AG04450 (cell line): ENCODE measurements at regions not wholly inside any gene's neighbourhood (a gene's known extent, or its start where the extent isn't known, plus 50 kb on each side); places are given as distances from the start of the nearest gene placed in this dataset.

ENCODE experiments used
- CTCF ChIA-PET: fragments of 300-600, 350-600 bp; formaldehyde crosslinking; extraction: SDS; loops from one replicate; lab custom pipeline; 2022; ENCODE audit warnings: antibody characterized with exemption, inconsistent platforms; lab: Charles Lee
- POLR2A ChIA-PET: fragments of 350-600 bp; formaldehyde crosslinking; extraction: SDS; loops from one replicate; lab custom pipeline; 2021; ENCODE audit warnings: antibody characterized with exemption, inconsistent platforms; lab: Yijun Ruan, JAX
- DNase-seq: peaks from one replicate; pipeline ENCODE4 v3.0.0-alpha.2; 2011; ENCODE audit warnings: low read depth, low spot score
- H3K27ac ChIP-seq: one replicate; pipeline ENCODE4 v1.5.1; 2012; ENCODE audit warnings: low read depth, low read length, control low read depth
- H3K27me3 ChIP-seq: one replicate; pipeline ENCODE4 v1.6.0; 2012; ENCODE audit warnings: low read length; ENCODE audit not compliant: control insufficient read depth, insufficient read depth
- H3K4me3 ChIP-seq: 2 replicates; pipeline ENCODE4 v1.5.1; 2011; ENCODE audit warnings: mild to moderate bottlenecking, low read depth, low read length, control low read depth
- H3K9me3 ChIP-seq: 2 replicates; pipeline ENCODE4 v1.5.1; 2012; ENCODE audit warnings: low read length; ENCODE audit not compliant: control insufficient read depth, insufficient read depth
- TF ChIP-seq, protein P1 (sequence below): IDR thresholded peaks from 2 replicates; pipeline ENCODE4 v1.5.1; 2011; ENCODE audit warnings: low read depth, low read length, control low read depth, inconsistent platforms

DNA sequence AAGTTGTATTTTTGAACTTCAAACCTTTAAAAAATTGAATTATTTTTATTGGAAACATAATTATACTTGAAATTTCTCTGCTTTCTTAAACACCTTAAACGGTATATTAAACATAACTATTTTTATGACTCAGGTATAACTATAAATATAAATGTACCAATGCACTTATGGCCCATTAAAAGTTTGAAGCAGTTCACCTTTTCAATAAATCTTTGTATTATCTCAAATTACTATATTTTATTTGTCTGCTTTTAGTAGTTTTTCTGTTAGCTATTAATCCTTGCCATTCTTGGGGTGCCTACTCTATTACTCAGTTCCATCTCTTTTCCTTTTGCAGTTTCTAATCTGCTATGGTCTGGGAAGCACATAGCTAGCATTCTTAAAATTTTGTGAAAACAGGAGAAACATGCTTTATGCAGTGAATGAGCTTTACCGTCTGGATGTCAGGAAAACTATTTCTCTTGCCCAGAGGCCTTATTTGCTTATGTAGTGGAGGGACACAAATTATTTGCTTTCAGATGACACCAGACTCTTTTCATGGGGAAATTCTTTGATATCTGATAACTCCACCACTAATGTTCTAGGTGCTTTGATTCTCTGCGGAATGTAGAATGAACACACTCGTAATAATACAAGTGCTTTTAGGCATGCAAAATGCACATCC lies 378.9 kb upstream of the CITED2 start:
- DNase-seq = no peak
- POLR2A ChIA-PET = interaction anchor here (0.9 to 2.1 kb wide), 5 partner anchors 11 to 383 kb away, joined by 3 to 14 read pairs (median 4); partner anchors contain the start of gene CITED2

DNA sequence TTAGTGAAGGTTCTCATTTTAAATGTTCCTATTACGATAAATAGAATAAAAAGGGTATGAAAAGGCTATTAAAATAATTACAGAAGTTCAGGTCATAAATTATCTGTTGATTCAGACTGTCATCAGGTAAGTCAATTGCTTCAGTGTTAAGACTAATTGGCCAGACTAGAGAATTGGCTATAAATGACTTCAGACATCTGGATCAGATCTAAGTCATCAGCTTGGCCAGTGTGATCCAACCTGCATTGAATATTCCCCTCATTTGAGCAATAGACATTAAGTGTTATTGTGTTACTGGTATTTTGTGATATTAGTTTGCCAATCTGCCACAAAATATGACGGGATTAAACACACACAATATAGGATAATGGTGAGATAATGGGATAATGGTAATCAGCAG lies 377.6 kb upstream of the CITED2 start:
- Histone ChIP-seq H3K27ac (no peak overlapping the region), H3K9me3 (no peaks in the 10 kb centered on the region), H3K4me3 (no peak overlapping the region), H3K27me3 (no peaks in the 10 kb centered on the region)
- DNase-seq = no peak
- POLR2A ChIA-PET = interaction anchor here (0.6 to 2.1 kb wide), 2 partner anchors 111 to 378 kb away, joined by 4 to 14 read pairs; partner anchors contain the start of gene CITED2
- TF ChIP-seq, protein P1, sequence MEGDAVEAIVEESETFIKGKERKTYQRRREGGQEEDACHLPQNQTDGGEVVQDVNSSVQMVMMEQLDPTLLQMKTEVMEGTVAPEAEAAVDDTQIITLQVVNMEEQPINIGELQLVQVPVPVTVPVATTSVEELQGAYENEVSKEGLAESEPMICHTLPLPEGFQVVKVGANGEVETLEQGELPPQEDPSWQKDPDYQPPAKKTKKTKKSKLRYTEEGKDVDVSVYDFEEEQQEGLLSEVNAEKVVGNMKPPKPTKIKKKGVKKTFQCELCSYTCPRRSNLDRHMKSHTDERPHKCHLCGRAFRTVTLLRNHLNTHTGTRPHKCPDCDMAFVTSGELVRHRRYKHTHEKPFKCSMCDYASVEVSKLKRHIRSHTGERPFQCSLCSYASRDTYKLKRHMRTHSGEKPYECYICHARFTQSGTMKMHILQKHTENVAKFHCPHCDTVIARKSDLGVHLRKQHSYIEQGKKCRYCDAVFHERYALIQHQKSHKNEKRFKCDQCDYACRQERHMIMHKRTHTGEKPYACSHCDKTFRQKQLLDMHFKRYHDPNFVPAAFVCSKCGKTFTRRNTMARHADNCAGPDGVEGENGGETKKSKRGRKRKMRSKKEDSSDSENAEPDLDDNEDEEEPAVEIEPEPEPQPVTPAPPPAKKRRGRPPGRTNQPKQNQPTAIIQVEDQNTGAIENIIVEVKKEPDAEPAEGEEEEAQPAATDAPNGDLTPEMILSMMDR = no peak
- CTCF ChIA-PET = no interaction called here

More for the DNA sequence above, 378.9 kb upstream of the CITED2 start:
- Histone ChIP-seq H3K27me3 (no peaks in the 10 kb centered on the region), H3K4me3 (no peak overlapping the region), H3K9me3 (no peaks in the 10 kb centered on the region), H3K27ac (no peak overlapping the region)
- CTCF ChIA-PET = no interaction called here
- TF ChIP-seq, protein P1 = no peak

DNA sequence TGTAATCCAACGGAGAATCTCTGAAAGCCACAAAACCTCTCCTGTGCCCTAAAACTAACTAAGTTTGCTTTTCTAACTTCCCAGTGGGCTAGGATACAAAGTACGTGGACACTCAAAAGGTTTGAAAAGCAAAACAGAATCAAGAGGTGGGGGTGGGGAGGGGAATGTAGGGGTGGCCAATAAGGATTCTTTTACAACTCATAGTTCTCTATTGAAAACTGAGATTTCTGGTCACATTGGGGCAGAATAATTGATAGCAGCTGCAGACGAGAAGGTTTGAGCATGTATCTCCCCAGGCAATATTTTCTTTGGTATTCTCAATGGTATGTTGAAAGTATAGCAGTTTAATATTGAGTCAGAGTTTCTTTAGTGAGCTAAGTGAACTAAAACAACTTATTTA lies 376.7 kb upstream of the CITED2 start:
- H3K9me3 ChIP-seq = no peaks in the 10 kb centered on the region
- ChIA-PET CTCF (interaction anchor here (0.6 to 1.2 kb wide), 2 partner anchors 10 to 936 kb away, joined by 3 to 4 read pairs; no protein-coding TSS in a partner anchor), POLR2A (interaction anchor here (0.7 kb wide), 1 partner anchor 15 kb away, joined by 4 read pairs; no protein-coding TSS in a partner anchor)

DNA sequence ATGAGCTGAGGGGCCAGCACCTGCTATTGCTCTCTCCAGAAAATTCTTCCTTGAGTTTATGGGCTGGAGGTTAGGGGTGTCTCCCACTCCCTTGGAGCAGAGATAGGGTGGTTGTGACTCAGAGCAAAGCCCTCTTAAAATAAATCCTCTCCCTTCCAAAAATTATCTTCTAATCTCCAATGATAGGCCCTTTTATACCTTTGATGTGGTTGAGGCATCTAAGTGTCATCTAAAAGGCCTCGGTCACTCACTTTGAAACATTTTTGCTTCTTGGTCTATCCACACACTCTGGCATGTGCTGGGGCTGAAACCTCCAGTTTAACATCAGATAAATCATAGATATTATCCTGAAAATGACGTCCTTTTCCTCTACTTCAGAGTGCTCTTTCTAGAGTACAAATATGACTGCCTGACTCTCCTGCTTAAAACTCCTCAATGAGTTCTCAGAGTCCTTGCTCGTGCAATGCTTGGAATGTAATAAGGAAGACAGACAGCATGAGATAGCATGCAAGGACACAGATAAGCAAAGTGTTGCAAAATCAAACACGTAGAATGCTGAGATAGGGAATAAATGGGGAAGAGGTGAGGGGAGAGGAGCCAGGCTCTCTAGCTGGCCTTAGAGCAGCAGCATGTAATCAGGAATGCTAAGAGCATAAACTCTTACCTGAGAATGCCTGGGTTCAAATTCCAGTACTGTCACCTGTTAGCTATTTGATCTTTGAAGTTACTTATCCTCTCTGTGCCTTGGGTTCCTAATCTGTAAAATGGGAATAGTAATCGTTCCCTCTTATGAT lies 374.1 kb upstream of the CITED2 start:
- CTCF ChIA-PET = interaction anchor here (1.2 kb wide), 1 partner anchor 379 kb away, joined by 3 read pairs; no protein-coding TSS in a partner anchor
- POLR2A ChIA-PET = no interaction called here
- TF ChIP-seq, protein P1 = no peak
- H3K27me3 ChIP-seq = no peaks in the 10 kb centered on the region
- DNase-seq = no peak
- H3K9me3 ChIP-seq = no peaks in the 10 kb centered on the region
- H3K4me3 ChIP-seq = no peak overlapping the region
- H3K27ac ChIP-seq = no peak overlapping the region

More for the DNA sequence above, 376.7 kb upstream of the CITED2 start:
- no peaks in the 10 kb centered on the region for H3K27me3 ChIP-seq
- H3K4me3 ChIP-seq = no peak overlapping the region
- no peak overlapping the region for H3K27ac ChIP-seq
- no peak for DNase-seq
- TF ChIP-seq, protein P1 = no peak

DNA sequence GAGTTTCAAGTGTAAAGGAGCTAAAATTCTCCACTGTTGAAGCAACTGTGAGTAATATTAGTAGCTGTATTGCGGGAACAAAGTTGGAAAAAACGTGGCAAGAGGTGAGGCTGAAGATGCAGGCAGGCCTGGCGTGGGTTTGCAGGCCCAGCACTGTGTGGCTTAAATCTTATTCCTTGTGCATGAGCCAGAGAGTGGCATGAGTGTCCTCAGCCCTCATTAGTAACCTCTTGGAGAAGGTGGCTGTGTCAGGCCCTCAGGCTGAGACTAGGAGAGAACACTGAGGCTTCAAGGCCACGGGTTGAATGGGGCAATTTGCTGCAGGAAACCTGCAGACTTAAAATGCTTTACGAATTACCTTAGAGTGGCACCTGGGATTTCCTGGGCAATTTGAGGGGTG lies 372.7 kb upstream of the CITED2 start:
- ChIA-PET CTCF (no interaction called here), POLR2A (no interaction called here)
- no peaks in the 10 kb centered on the region for H3K9me3 ChIP-seq
- no peaks in the 10 kb centered on the region for H3K27me3 ChIP-seq
- no peak overlapping the region for H3K4me3 ChIP-seq
- no peak overlapping the region for H3K27ac ChIP-seq
- DNase-seq = no peak
- TF ChIP-seq, protein P1 = no peak
